Stimulated activated CD4-positive, alpha-beta T cell treated with anti-CD3 and anti-CD28 coated beads, Interleukin-2, amount 100 ng/mL, for 48 hours (primary cell): ENCODE measurements at regions not wholly inside any gene's neighbourhood (a gene's known extent, or its start where the extent isn't known, plus 50 kb on each side); places are given as distances from the start of the nearest gene placed in this dataset.

Source experiments
- DNase-seq, 2 donors: peaks; one replicate each; pipeline ENCODE4 v3.0.0-alpha.2; 2020

GRCh38 chr6:18785810-18786490 lies 398.8 kb downstream of the RNF144B start:
- no peak for DNase-seq

- DNase-seq: no peak
Measured at GRCh38 chr6:18792866-18793265, 405.7 kb downstream of the RNF144B start.

- DNase-seq: no peak
Measured at GRCh38 chr6:18795726-18796125, 408.6 kb downstream of the RNF144B start.

GRCh38 chr6:18820725-18821124 lies 433.6 kb downstream of the RNF144B start:
- no peak for DNase-seq

GRCh38 chr6:18823782-18824386 lies 436.7 kb downstream of the RNF144B start:
- peak; percentile 49 to 65 for DNase-seq

- no peak for DNase-seq
Measured at GRCh38 chr6:18829272-18829870, 442.2 kb downstream of the RNF144B start.

GRCh38 chr6:18835976-18836375 lies 448.8 kb downstream of the RNF144B start:
- no peak for DNase-seq

- DNase-seq: no peak
Measured at GRCh38 chr6:18837013-18837412, 449.9 kb downstream of the RNF144B start.

GRCh38 chr6:18842534-18842933 lies 455.4 kb downstream of the RNF144B start:
- DNase-seq: no peak

GRCh38 chr6:18845896-18846295 lies 458.7 kb downstream of the RNF144B start:
- DNase-seq: no peak

GRCh38 chr6:18846327-18846726 lies 459.2 kb downstream of the RNF144B start:
- no peak for DNase-seq

- DNase-seq: no peak
Measured at GRCh38 chr6:18861204-18861603, 474.1 kb downstream of the RNF144B start.

- no peak for DNase-seq
Measured at GRCh38 chr6:18883268-18883667, 496.1 kb downstream of the RNF144B start.

GRCh38 chr6:18883851-18884250 lies 496.7 kb downstream of the RNF144B start:
- DNase-seq: no peak

- DNase-seq: no peak
Measured at GRCh38 chr6:18893540-18894269, 506.6 kb downstream of the RNF144B start.

GRCh38 chr6:18897350-18897749 lies 510.2 kb downstream of the RNF144B start:
- no peak for DNase-seq

- no peak for DNase-seq
Measured at GRCh38 chr6:18904681-18905080, 517.5 kb downstream of the RNF144B start.

GRCh38 chr6:18920701-18921100 lies 533.6 kb downstream of the RNF144B start:
- DNase-seq: no peak

- DNase-seq: no peak
Measured at GRCh38 chr6:18931086-18931485, 543.9 kb downstream of the RNF144B start.

- DNase-seq: no peak
Measured at GRCh38 chr6:18958146-18958545, 571.0 kb downstream of the RNF144B start.

GRCh38 chr6:18961566-18961965 lies 574.4 kb downstream of the RNF144B start:
- DNase-seq: no peak

GRCh38 chr6:18962361-18962905 lies 575.3 kb downstream of the RNF144B start:
- DNase-seq: no peak

- no peak for DNase-seq
Measured at GRCh38 chr6:18963439-18963838, 576.3 kb downstream of the RNF144B start.
